Occipital lobe (tissue), 2 donors: ENCODE measurements at regions not wholly inside any gene's neighbourhood (a gene's known extent, or its start where the extent isn't known, plus 50 kb on each side); places are given as distances from the start of the nearest gene placed in this dataset. TPM values are rescaled to one million over a fixed set of nuclear protein-coding genes. Genes with fewer than 3 reads are reported as not detected.

Source experiments
- DNase-seq: peaks from one replicate; lab custom pipeline; 2025; lab: John Stamatoyannopoulos, UW
- small RNA-seq: library from RNA; depleted of rRNA; stranded (forward); fragments of <200 nt; gene quantifications from one replicate; pipeline ENCODE3, GENCODE V24; 2014

GRCh38 chr1:162921311-162921710 is 60.3 kb upstream of the CCDC190 start:
- no peak for DNase-seq

GRCh38 chr1:162919034-162919433 is 58.1 kb upstream of the CCDC190 start:
- DNase-seq: no peak

GRCh38 chr1:162918151-162918754 is 57.3 kb upstream of the CCDC190 start:
- DNase-seq: no peak

- DNase-seq: peak; percentile 59
Measured at GRCh38 chr1:162916821-162917613, 56.0 kb upstream of the CCDC190 start.

GRCh38 chr1:162916407-162916806 is 55.4 kb upstream of the CCDC190 start:
- no peak for DNase-seq

GRCh38 chr1:162914601-162915000 is 53.6 kb upstream of the CCDC190 start:
- no peak for DNase-seq

GRCh38 chr1:162913345-162913744 is 52.4 kb upstream of the CCDC190 start:
- DNase-seq: no peak

- no peak for DNase-seq
Measured at GRCh38 chr1:162912061-162912667, 51.2 kb upstream of the CCDC190 start.

Small RNA genes lying in the stretch of these regions (small RNA-seq; reads per million reads assigned to genes)
- not detected for gene AL392003.1
